Femur (tissue), 1 donor: ENCODE measurements at regions not wholly inside any gene's neighbourhood (a gene's known extent, or its start where the extent isn't known, plus 50 kb on each side); places are given as distances from the start of the nearest gene placed in this dataset.

Experiments
- DNase-seq: peaks from one replicate; pipeline ENCODE4 v3.0.0-alpha.2; 2017

- no peak for DNase-seq
Observed at GRCh38 chr21:40901691-40902090, 54.7 kb upstream of the DSCAM start.

GRCh38 chr21:40902299-40902698 lies 55.3 kb upstream of the DSCAM start:
- DNase-seq, result no peak

- no peak for DNase-seq
Observed at GRCh38 chr21:40902993-40903392, 56.0 kb upstream of the DSCAM start.

GRCh38 chr21:40905251-40905650 lies 58.3 kb upstream of the DSCAM start:
- DNase-seq, result no peak

- DNase-seq, result no peak
Observed at GRCh38 chr21:40912375-40912774, 65.4 kb upstream of the DSCAM start.

GRCh38 chr21:40915114-40915513 lies 68.2 kb upstream of the DSCAM start:
- DNase-seq, result no peak

GRCh38 chr21:40923407-40923806 lies 76.4 kb upstream of the DSCAM start:
- DNase-seq, result no peak

- DNase-seq, result no peak
Observed at GRCh38 chr21:40923901-40924300, 76.9 kb upstream of the DSCAM start.

GRCh38 chr21:40924641-40925040 lies 77.7 kb upstream of the DSCAM start:
- DNase-seq, result no peak

- no peak for DNase-seq
Observed at GRCh38 chr21:40926238-40926637, 79.3 kb upstream of the DSCAM start.

GRCh38 chr21:40929833-40930232 lies 82.9 kb upstream of the DSCAM start:
- DNase-seq, result no peak

- DNase-seq, result no peak
Observed at GRCh38 chr21:40931197-40931596, 84.2 kb upstream of the DSCAM start.

- no peak for DNase-seq
Observed at GRCh38 chr21:40936178-40936577, 89.2 kb upstream of the DSCAM start.

GRCh38 chr21:40936771-40937261 lies 89.9 kb upstream of the DSCAM start:
- DNase-seq, result peak; percentile 36

- DNase-seq, result no peak
Observed at GRCh38 chr21:40938078-40938477, 91.1 kb upstream of the DSCAM start.

- peak; percentile 63 for DNase-seq
Observed at GRCh38 chr21:40938611-40939010, 91.7 kb upstream of the DSCAM start.

- no peak for DNase-seq
Observed at GRCh38 chr21:40947713-40948112, 100.8 kb upstream of the DSCAM start.

GRCh38 chr21:40950970-40951369 lies 104.0 kb upstream of the DSCAM start:
- DNase-seq, result no peak

GRCh38 chr21:40952551-40953323 lies 105.8 kb upstream of the DSCAM start:
- DNase-seq, result no peak

- no peak for DNase-seq
Observed at GRCh38 chr21:40964691-40965090, 117.7 kb upstream of the DSCAM start.

GRCh38 chr21:40967771-40968170 lies 120.8 kb upstream of the DSCAM start:
- no peak for DNase-seq

GRCh38 chr21:40972151-40972550 lies 125.2 kb upstream of the DSCAM start:
- DNase-seq, result no peak

- DNase-seq, result no peak
Observed at GRCh38 chr21:40976198-40977109, 129.5 kb upstream of the DSCAM start.

GRCh38 chr21:40985370-40985769 lies 138.4 kb upstream of the DSCAM start:
- no peak for DNase-seq
